ENCODE measurements at regions not wholly inside any gene's neighbourhood (a gene's known extent, or its start where the extent isn't known, plus 50 kb on each side); places are given as distances from the start of the nearest gene placed in this dataset.

- Mint-ChIP-seq H3K9me3 (no peaks in the 10 kb centered on the region), H3K36me3 (ENCODE audit: low read depth) (no peaks in the 10 kb centered on the region), H3K4me1 (no peaks in the 10 kb centered on the region), H3K27me3 (no peaks in the 10 kb centered on the region), H3K4me3 (no peak overlapping the region), H3K27ac (no peak overlapping the region)
- no peak for TF ChIP-seq CTCF (IDR thresholded peaks at IDR 0.05)
- no peak for DNase-seq
- ChIA-PET CTCF (no interaction called here), POLR2A (no interaction called here)
- intact Hi-C loops (cut with micrococcal nuclease): no loop called here
- ATAC-seq (ENCODE audit: low read depth): no peak
Measured at GRCh38 chrY:12981074-12981473, 76.4 kb downstream of the DDX3Y start.

- POLR2A ChIA-PET: no interaction called here
- Mint-ChIP-seq H3K9me3 (no peaks in the 10 kb centered on the region), H3K27ac (no peak overlapping the region), H3K4me3 (no peak overlapping the region), H3K4me1 (no peaks in the 10 kb centered on the region), H3K36me3 (ENCODE audit: low read depth) (no peaks in the 10 kb centered on the region), H3K27me3 (no peaks in the 10 kb centered on the region)
- DNase-seq: no peak
- CTCF ChIA-PET: no interaction called here
- intact Hi-C loops (cut with micrococcal nuclease): no loop called here
- no peak for TF ChIP-seq CTCF (IDR thresholded peaks at IDR 0.05)
- no peak for ATAC-seq (ENCODE audit: low read depth)
Measured at GRCh38 chrY:12982249-12982829, 77.7 kb downstream of the DDX3Y start.

GRCh38 chrY:12984637-12985344 is 80.1 kb downstream of the DDX3Y start:
- no peaks in the 10 kb centered on the region for H3K36me3 Mint-ChIP-seq (ENCODE audit: low read depth)
- ChIA-PET CTCF (no interaction called here), POLR2A (no interaction called here)
- no peak for ATAC-seq (ENCODE audit: low read depth)
- no peaks in the 10 kb centered on the region for H3K4me1 Mint-ChIP-seq
- intact Hi-C loops (cut with micrococcal nuclease): no loop called here
- no peak overlapping the region for H3K27ac Mint-ChIP-seq
- no peaks in the 10 kb centered on the region for H3K27me3 Mint-ChIP-seq
- H3K9me3 Mint-ChIP-seq: no peaks in the 10 kb centered on the region
- DNase-seq: no peak
- H3K4me3 Mint-ChIP-seq: no peak overlapping the region
- TF ChIP-seq CTCF (IDR thresholded peaks at IDR 0.05): no peak

GRCh38 chrY:13017493-13017892 is 112.8 kb downstream of the DDX3Y start:
- Mint-ChIP-seq H3K36me3 (ENCODE audit: low read depth) (no peaks in the 10 kb centered on the region), H3K27me3 (no peaks in the 10 kb centered on the region), H3K27ac (no peak overlapping the region), H3K4me1 (no peaks in the 10 kb centered on the region), H3K4me3 (no peak overlapping the region), H3K9me3 (peaks cover 2% of the 10 kb centered on the region)
- POLR2A ChIA-PET: no interaction called here
- DNase-seq (no peak), ATAC-seq (ENCODE audit: low read depth) (no peak)
- intact Hi-C loops (cut with micrococcal nuclease): no loop called here
- TF ChIP-seq CTCF (IDR thresholded peaks at IDR 0.05): no peak
- CTCF ChIA-PET: no interaction called here

- ChIA-PET CTCF (no interaction called here), POLR2A (no interaction called here)
- Mint-ChIP-seq H3K27ac (no peak overlapping the region), H3K27me3 (no peaks in the 10 kb centered on the region), H3K4me1 (no peaks in the 10 kb centered on the region), H3K36me3 (ENCODE audit: low read depth) (no peaks in the 10 kb centered on the region), H3K9me3 (no peaks in the 10 kb centered on the region), H3K4me3 (no peak overlapping the region)
- TF ChIP-seq CTCF (IDR thresholded peaks at IDR 0.05): no peak
- ATAC-seq (ENCODE audit: low read depth) (no peak), DNase-seq (no peak)
- intact Hi-C loops (cut with micrococcal nuclease): no loop called here
Measured at GRCh38 chrY:13019486-13019885, 114.8 kb downstream of the DDX3Y start.

All from activated B cell treated with CpG ODN at 0.5 μM for 24 hours (primary cell).